ENCODE measurements at regions not wholly inside any gene's neighbourhood (a gene's known extent, or its start where the extent isn't known, plus 50 kb on each side); places are given as distances from the start of the nearest gene placed in this dataset.

DNA sequence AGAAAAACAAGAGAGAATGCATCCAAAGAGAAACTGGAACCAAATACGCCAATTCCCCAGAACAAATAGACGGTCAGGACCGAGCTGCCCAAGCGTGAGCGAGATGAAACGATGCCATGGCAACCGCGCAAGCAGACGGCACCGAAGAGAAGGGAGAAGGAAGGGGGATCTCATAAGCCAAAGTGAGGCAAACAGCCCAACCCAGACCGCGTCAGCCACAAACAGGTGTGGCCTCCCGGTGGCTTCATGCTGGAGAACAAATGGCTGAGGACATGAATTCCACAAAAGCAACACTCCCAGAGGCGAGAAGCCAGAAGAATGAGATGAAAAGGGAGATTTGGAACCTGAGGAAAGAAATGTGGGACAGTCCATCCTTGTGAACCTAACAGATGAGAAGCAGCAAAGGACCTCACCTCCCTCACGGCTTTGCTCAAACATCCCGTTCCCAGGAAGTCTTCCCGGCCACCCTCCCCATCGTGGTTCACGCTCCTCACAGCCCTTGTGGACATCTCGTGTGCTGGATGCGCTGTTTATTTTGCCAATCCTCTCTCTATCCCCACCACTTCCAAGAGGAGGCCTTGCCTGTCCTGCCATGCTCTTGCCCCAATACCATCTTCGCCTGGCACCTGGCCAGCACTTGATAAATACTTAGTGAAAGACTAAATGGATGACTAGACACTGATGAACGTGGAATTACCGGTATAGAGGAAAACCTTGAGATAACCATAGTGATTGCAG, 89.1 kb upstream of the RTL6 start:
- no peak for DNase-seq (ENCODE audit: insufficient read length)
- no peak for FAIRE-seq
- TF ChIP-seq POLR2A (IDR thresholded peaks at IDR 0.05; ENCODE audit: low read depth, low read length): no peak
- no peak for TF ChIP-seq POLR2AphosphoS5 (IDR thresholded peaks at IDR 0.05; ENCODE audit: low read depth, low read length)
- no peak for TF ChIP-seq TAF1 (IDR thresholded peaks at IDR 0.05; ENCODE audit: borderline replicate concordance, low read depth, low read length)

GRCh38 chr22:44586351-44586990, 88.4 kb upstream of the RTL6 start:
- FAIRE-seq (no peak), DNase-seq (ENCODE audit: insufficient read length) (no peak)
- TF ChIP-seq POLR2AphosphoS5 (IDR thresholded peaks at IDR 0.05; ENCODE audit: low read depth, low read length): no peak
- no peak for TF ChIP-seq POLR2A (IDR thresholded peaks at IDR 0.05; ENCODE audit: low read depth, low read length)
- TF ChIP-seq TAF1 (IDR thresholded peaks at IDR 0.05; ENCODE audit: borderline replicate concordance, low read depth, low read length): no peak

DNA sequence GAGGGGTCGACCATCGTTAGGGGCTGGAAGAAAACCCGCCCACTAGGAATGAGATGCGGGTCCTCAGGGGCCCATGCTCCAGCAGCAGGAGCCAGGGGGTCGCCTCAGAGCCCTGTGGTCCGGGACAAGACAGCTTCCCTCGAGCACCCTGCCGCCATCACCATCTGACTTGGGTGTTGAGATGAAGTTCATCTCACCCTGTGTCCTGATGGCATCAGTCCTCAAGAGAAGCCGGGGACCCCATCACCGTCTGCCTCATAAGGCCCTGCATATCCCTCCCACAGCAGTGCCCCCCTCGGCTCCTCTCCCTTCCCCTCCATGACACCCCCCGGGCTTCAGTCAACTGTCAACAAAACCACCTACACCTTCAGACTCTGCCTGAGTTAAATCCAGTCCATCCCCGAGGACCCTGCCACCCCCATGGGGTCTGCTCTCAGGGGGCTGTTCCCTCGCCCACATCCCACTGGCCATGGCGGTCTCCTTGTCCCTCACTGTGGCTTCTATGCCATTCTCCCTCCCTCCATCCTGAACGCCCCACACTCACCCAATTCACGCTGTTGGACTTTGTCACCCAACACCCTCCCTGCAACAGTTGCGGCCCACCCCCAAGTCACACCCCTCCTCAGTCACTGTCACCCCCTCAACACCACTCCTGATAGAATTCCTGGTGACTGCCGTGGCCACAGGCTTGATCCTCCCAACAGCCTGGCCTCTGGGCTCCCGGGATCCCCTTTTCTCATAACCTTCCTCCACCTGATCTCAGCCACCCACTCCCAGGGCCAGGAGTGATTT, 87.7 kb upstream of the RTL6 start:
- DNase-seq (ENCODE audit: insufficient read length): no peak
- no peak for FAIRE-seq

GRCh38 chr22:44584256-44584902, 86.3 kb upstream of the RTL6 start:
- FAIRE-seq (no peak), DNase-seq (ENCODE audit: insufficient read length) (no peak)
- no peak for TF ChIP-seq TAF1 (IDR thresholded peaks at IDR 0.05; ENCODE audit: borderline replicate concordance, low read depth, low read length)
- TF ChIP-seq POLR2AphosphoS5 (IDR thresholded peaks at IDR 0.05; ENCODE audit: low read depth, low read length): no peak
- TF ChIP-seq POLR2A (IDR thresholded peaks at IDR 0.05; ENCODE audit: low read depth, low read length): no peak

More for the DNA sequence above, 87.7 kb upstream of the RTL6 start:
- TF ChIP-seq POLR2A (IDR thresholded peaks at IDR 0.05; ENCODE audit: low read depth, low read length): no peak
- no peak for TF ChIP-seq TAF1 (IDR thresholded peaks at IDR 0.05; ENCODE audit: borderline replicate concordance, low read depth, low read length)
- no peak for TF ChIP-seq POLR2AphosphoS5 (IDR thresholded peaks at IDR 0.05; ENCODE audit: low read depth, low read length)

DNA sequence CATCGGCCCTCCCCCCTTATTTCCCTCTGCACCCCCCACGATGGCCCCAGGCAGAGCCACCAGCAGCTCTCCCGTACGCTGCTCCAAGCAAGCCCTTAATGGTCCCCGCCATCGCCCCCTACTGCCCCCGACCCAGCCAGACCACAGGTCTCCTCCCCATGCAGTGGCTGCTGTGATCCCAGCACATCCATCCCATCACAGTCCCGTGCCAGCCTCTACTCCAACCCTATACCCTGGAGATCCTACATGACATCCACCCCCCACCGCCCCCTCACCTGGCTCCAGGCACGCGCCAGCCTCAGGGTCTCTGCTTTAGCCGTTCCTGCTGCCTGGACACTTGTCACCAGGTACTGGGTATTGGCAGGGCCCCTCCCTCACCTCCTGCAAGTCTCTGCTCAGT, 85.8 kb upstream of the RTL6 start:
- no peak for FAIRE-seq
- TF ChIP-seq POLR2AphosphoS5 (IDR thresholded peaks at IDR 0.05; ENCODE audit: low read depth, low read length) (no peak), TAF1 (IDR thresholded peaks at IDR 0.05; ENCODE audit: borderline replicate concordance, low read depth, low read length) (no peak), POLR2A (IDR thresholded peaks at IDR 0.05; ENCODE audit: low read depth, low read length) (no peak)
- DNase-seq (ENCODE audit: insufficient read length): no peak

DNA sequence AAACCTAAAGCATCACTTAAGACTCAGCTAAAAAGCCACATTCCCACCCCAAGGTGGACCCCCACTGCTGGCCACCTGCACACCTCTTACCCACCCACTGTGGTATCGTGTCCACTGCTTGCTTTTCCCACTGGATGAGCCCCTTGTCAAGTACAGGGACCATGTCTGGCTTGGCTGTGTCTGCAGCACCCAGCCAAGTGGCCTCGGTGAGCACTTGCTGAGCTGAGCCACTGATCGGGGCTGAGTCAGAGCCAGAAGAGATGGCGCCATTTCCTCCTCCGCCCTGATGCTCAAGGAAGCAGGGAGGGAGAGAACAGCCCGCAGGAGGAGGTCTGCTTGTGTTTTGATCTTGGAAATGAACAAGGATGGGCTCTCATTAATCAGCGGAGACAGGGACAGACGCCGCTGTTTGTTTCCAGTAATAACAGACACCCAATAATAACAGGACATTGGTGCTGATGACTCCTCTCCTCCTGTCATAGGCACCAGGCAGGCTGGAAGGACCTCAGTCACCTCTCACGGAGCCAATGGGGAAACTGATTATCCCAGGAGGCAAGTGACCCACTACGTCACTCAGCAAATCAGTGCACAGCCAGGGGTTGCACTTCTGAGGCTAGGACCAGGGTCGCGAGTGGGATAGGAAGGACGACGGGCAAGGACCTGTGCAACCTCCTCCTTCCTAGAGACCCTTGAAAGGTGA, 85.2 kb upstream of the RTL6 start:
- DNase-seq (ENCODE audit: insufficient read length): no peak
- no peak for FAIRE-seq

GRCh38 chr22:44582016-44582415, 84.0 kb upstream of the RTL6 start:
- DNase-seq (ENCODE audit: insufficient read length): no peak
- no peak for TF ChIP-seq POLR2A (IDR thresholded peaks at IDR 0.05; ENCODE audit: low read depth, low read length)
- TF ChIP-seq POLR2AphosphoS5 (IDR thresholded peaks at IDR 0.05; ENCODE audit: low read depth, low read length): no peak
- TF ChIP-seq TAF1 (IDR thresholded peaks at IDR 0.05; ENCODE audit: borderline replicate concordance, low read depth, low read length): no peak
- no peak for FAIRE-seq

More for the DNA sequence above, 85.2 kb upstream of the RTL6 start:
- no peak for TF ChIP-seq POLR2A (IDR thresholded peaks at IDR 0.05; ENCODE audit: low read depth, low read length)
- TF ChIP-seq POLR2AphosphoS5 (IDR thresholded peaks at IDR 0.05; ENCODE audit: low read depth, low read length): no peak
- no peak for TF ChIP-seq TAF1 (IDR thresholded peaks at IDR 0.05; ENCODE audit: borderline replicate concordance, low read depth, low read length)

DNA sequence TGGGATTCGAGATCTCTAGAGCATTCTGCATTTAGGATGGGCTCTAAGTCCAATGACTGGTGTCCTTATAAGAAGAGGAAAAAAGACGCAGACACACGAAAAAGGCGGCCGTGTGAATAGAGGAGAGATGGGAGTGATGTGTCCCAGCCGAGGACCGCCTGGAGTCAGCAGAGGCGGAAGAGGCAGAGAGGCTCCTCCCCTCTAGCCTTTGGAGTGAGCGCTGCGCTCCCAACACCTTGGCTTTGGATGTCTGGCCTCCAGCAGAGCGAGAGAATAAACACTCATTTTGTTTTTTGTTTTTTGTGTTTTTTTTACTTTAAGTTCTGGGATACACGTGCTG, 83.0 kb upstream of the RTL6 start:
- DNase-seq (ENCODE audit: insufficient read length) (no peak), FAIRE-seq (no peak)
- TF ChIP-seq TAF1 (IDR thresholded peaks at IDR 0.05; ENCODE audit: borderline replicate concordance, low read depth, low read length): no peak
- no peak for TF ChIP-seq POLR2AphosphoS5 (IDR thresholded peaks at IDR 0.05; ENCODE audit: low read depth, low read length)
- no peak for TF ChIP-seq POLR2A (IDR thresholded peaks at IDR 0.05; ENCODE audit: low read depth, low read length)

DNA sequence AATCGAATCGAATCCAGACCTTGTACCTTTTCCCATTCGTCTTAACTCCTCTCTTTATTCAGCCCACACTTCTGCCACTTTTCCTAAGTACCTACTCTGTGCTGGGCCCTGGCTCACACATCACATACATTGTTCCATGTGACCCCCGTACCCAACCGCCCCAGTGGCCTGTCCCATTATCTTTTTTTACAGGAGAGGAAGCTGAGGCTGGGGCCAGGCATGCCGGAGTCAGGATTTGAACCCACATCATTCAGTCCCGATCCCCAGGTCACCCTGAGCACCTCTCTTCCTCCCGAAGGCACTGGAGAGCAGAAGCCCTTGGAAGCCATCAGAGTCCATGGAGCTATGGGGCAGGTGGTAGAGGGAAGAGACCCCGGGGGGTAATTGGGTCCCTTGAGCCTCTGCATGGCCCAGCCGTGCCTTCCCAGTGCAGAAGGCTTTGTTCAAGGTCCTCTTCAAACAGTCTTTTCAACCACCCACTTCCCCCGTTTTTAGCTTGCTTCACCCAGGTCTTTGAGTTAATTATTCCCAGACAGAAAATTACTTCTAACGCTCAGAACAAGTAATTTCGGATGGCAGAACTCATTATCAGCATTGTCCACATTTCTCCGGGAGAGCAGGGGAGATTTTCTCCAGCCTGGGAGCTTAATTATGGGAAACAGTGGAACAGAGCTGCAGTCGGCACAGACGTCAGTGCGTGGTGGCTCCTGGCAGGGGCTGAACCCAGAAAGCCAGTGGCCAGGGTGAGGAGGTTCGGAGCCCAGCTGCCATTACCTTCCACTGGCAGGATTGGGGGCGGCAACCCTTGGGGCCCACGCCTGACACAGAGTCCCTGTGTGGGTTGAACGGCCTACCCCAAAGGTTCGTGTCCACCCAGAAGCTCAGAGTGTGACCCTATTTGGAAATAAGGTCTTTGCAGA, 82.4 kb upstream of the RTL6 start:
- no peak for FAIRE-seq
- TF ChIP-seq TAF1 (IDR thresholded peaks at IDR 0.05; ENCODE audit: borderline replicate concordance, low read depth, low read length): no peak
- no peak for TF ChIP-seq POLR2AphosphoS5 (IDR thresholded peaks at IDR 0.05; ENCODE audit: low read depth, low read length)
- TF ChIP-seq POLR2A (IDR thresholded peaks at IDR 0.05; ENCODE audit: low read depth, low read length): no peak
- no peak for DNase-seq (ENCODE audit: insufficient read length)
